ENCODE measurements at regions not wholly inside any gene's neighbourhood (a gene's known extent, or its start where the extent isn't known, plus 50 kb on each side); places are given as distances from the start of the nearest gene placed in this dataset.

DNA sequence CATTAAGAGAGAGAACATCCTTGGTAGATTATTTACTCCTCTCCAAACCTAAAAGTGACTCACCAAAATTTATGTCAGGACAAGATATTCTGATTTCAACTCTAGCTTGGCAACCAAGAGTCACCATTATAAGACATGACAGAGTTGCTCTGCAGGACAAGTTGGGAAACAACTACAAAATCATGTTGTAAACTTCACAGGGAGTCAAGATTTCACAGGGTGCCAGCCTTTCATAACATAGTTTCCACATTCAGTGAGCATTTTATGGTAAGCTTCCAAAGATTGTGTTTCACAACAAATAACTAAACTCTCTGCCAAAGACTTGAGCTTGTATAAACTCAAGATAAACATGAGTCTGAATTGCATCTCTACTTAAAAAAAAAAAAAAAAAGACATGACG is 121.0 kb upstream of the DIAPH2 start:
- no peak overlapping the region for H3K27ac ChIP-seq (ENCODE audit: low read depth in 1 of 3, low read length in 2 of 3)
- DNase-seq (no peak), FAIRE-seq (no peak)
- H3K27me3 ChIP-seq (ENCODE audit: control insufficient read depth in 3 of 3, insufficient read depth in 3 of 3, low read length in 3 of 3) = no peaks in the 10 kb centered on the region
- H3K4me3 ChIP-seq (ENCODE audit: low read depth in 1 of 3, low read length in 3 of 3) = no peak overlapping the region
- no peaks in the 10 kb centered on the region for H3K4me1 ChIP-seq (ENCODE audit: control insufficient read depth in 3 of 3, insufficient read depth in 2 of 3, low read depth in 1 of 3, low read length in 2 of 3)
- no peaks in the 10 kb centered on the region for H3K36me3 ChIP-seq (ENCODE audit: control insufficient read depth in 3 of 3, insufficient read depth in 2 of 3, low read depth in 1 of 3, low read length in 3 of 3)
- 56 to 70% (median 61%) methylated on average over 1 of the region's 1 CpG for WGBS, 3 donors
- no peaks in the 10 kb centered on the region for H3K9me3 ChIP-seq (ENCODE audit: control insufficient read depth in 2 of 2, insufficient read depth in 1 of 2, low read depth in 1 of 2, low read length in 1 of 2)

GRCh38 chrX:96564595-96564994 is 120.0 kb upstream of the DIAPH2 start:
- H3K27ac ChIP-seq (ENCODE audit: low read depth in 1 of 3, low read length in 2 of 3) = no peak overlapping the region
- 61 to 64% (median 64%) methylated on average over 1 of the region's 1 CpG for WGBS, 3 donors
- no peak for FAIRE-seq

GRCh38 chrX:96566878-96567277 is 117.8 kb upstream of the DIAPH2 start:
- Histone ChIP-seq H3K36me3 (ENCODE audit: control insufficient read depth in 3 of 3, insufficient read depth in 2 of 3, low read depth in 1 of 3, low read length in 3 of 3) (no peaks in the 10 kb centered on the region), H3K9me3 (ENCODE audit: control insufficient read depth in 2 of 2, insufficient read depth in 1 of 2, low read depth in 1 of 2, low read length in 1 of 2) (no peaks in the 10 kb centered on the region), H3K4me1 (ENCODE audit: control insufficient read depth in 3 of 3, insufficient read depth in 2 of 3, low read depth in 1 of 3, low read length in 2 of 3) (no peaks in the 10 kb centered on the region), H3K27me3 (ENCODE audit: control insufficient read depth in 3 of 3, insufficient read depth in 3 of 3, low read length in 3 of 3) (no peaks in the 10 kb centered on the region), H3K4me3 (ENCODE audit: low read depth in 1 of 3, low read length in 3 of 3) (no peak overlapping the region), H3K27ac (ENCODE audit: low read depth in 1 of 3, low read length in 2 of 3) (no peak overlapping the region)
- no peak for FAIRE-seq
- DNase-seq = no peak
- 63 to 89% (median 80%) methylated on average over 3 of the region's 3 CpGs for WGBS, 3 donors

More at GRCh38 chrX:96564595-96564994, 120.0 kb upstream of the DIAPH2 start:
- no peak for DNase-seq
- Histone ChIP-seq H3K4me3 (ENCODE audit: low read depth in 1 of 3, low read length in 3 of 3) (no peak overlapping the region), H3K9me3 (ENCODE audit: control insufficient read depth in 2 of 2, insufficient read depth in 1 of 2, low read depth in 1 of 2, low read length in 1 of 2) (no peaks in the 10 kb centered on the region), H3K36me3 (ENCODE audit: control insufficient read depth in 3 of 3, insufficient read depth in 2 of 3, low read depth in 1 of 3, low read length in 3 of 3) (no peaks in the 10 kb centered on the region), H3K4me1 (ENCODE audit: control insufficient read depth in 3 of 3, insufficient read depth in 2 of 3, low read depth in 1 of 3, low read length in 2 of 3) (no peaks in the 10 kb centered on the region), H3K27me3 (ENCODE audit: control insufficient read depth in 3 of 3, insufficient read depth in 3 of 3, low read length in 3 of 3) (no peaks in the 10 kb centered on the region)

- 65 to 83% (median 70%) methylated on average over 3 of the region's 3 CpGs for WGBS, 3 donors
- H3K27me3 ChIP-seq (ENCODE audit: control insufficient read depth in 3 of 3, insufficient read depth in 3 of 3, low read length in 3 of 3) = no peaks in the 10 kb centered on the region
- H3K9me3 ChIP-seq (ENCODE audit: control insufficient read depth in 2 of 2, insufficient read depth in 1 of 2, low read depth in 1 of 2, low read length in 1 of 2) = no peaks in the 10 kb centered on the region
- no peak overlapping the region for H3K4me3 ChIP-seq (ENCODE audit: low read depth in 1 of 3, low read length in 3 of 3)
- H3K27ac ChIP-seq (ENCODE audit: low read depth in 1 of 3, low read length in 2 of 3) = no peak overlapping the region
- no peaks in the 10 kb centered on the region for H3K4me1 ChIP-seq (ENCODE audit: control insufficient read depth in 3 of 3, insufficient read depth in 2 of 3, low read depth in 1 of 3, low read length in 2 of 3)
- no peak for DNase-seq
- FAIRE-seq = no peak
- H3K36me3 ChIP-seq (ENCODE audit: control insufficient read depth in 3 of 3, insufficient read depth in 2 of 3, low read depth in 1 of 3, low read length in 3 of 3) = no peaks in the 10 kb centered on the region
Observed at GRCh38 chrX:96568071-96568470, 116.6 kb upstream of the DIAPH2 start.

GRCh38 chrX:96569034-96569433 is 115.6 kb upstream of the DIAPH2 start:
- H3K27ac ChIP-seq (ENCODE audit: low read depth in 1 of 3, low read length in 2 of 3) = no peak overlapping the region
- no peaks in the 10 kb centered on the region for H3K4me1 ChIP-seq (ENCODE audit: control insufficient read depth in 3 of 3, insufficient read depth in 2 of 3, low read depth in 1 of 3, low read length in 2 of 3)
- FAIRE-seq (no peak), DNase-seq (no peak)
- no peaks in the 10 kb centered on the region for H3K9me3 ChIP-seq (ENCODE audit: control insufficient read depth in 2 of 2, insufficient read depth in 1 of 2, low read depth in 1 of 2, low read length in 1 of 2)
- H3K27me3 ChIP-seq (ENCODE audit: control insufficient read depth in 3 of 3, insufficient read depth in 3 of 3, low read length in 3 of 3) = no peaks in the 10 kb centered on the region
- 24 to 59% (median 41%) methylated on average over 3 of the region's 3 CpGs for WGBS, 3 donors
- H3K4me3 ChIP-seq (ENCODE audit: low read depth in 1 of 3, low read length in 3 of 3) = no peak overlapping the region
- H3K36me3 ChIP-seq (ENCODE audit: control insufficient read depth in 3 of 3, insufficient read depth in 2 of 3, low read depth in 1 of 3, low read length in 3 of 3) = no peaks in the 10 kb centered on the region

GRCh38 chrX:96575011-96575410 is 109.6 kb upstream of the DIAPH2 start:
- Histone ChIP-seq H3K27ac (ENCODE audit: low read depth in 1 of 3, low read length in 2 of 3) (no peak overlapping the region), H3K9me3 (ENCODE audit: control insufficient read depth in 2 of 2, insufficient read depth in 1 of 2, low read depth in 1 of 2, low read length in 1 of 2) (no peaks in the 10 kb centered on the region), H3K36me3 (ENCODE audit: control insufficient read depth in 3 of 3, insufficient read depth in 2 of 3, low read depth in 1 of 3, low read length in 3 of 3) (no peaks in the 10 kb centered on the region), H3K27me3 (ENCODE audit: control insufficient read depth in 3 of 3, insufficient read depth in 3 of 3, low read length in 3 of 3) (no peaks in the 10 kb centered on the region), H3K4me3 (ENCODE audit: low read depth in 1 of 3, low read length in 3 of 3) (no peak overlapping the region), H3K4me1 (ENCODE audit: control insufficient read depth in 3 of 3, insufficient read depth in 2 of 3, low read depth in 1 of 3, low read length in 2 of 3) (no peaks in the 10 kb centered on the region)
- 88 to 100% (median 94%) methylated on average over 1 of the region's 1 CpG for WGBS, 3 donors
- DNase-seq (no peak), FAIRE-seq (no peak)

GRCh38 chrX:96576368-96576767 is 108.3 kb upstream of the DIAPH2 start:
- DNase-seq (no peak), FAIRE-seq (no peak)
- H3K4me3 ChIP-seq (ENCODE audit: low read depth in 1 of 3, low read length in 3 of 3) = no peak overlapping the region
- WGBS, 3 donors = 70 to 93% (median 81%) methylated on average over 2 of the region's 2 CpGs
- no peaks in the 10 kb centered on the region for H3K27me3 ChIP-seq (ENCODE audit: control insufficient read depth in 3 of 3, insufficient read depth in 3 of 3, low read length in 3 of 3)
- H3K9me3 ChIP-seq (ENCODE audit: control insufficient read depth in 2 of 2, insufficient read depth in 1 of 2, low read depth in 1 of 2, low read length in 1 of 2) = no peaks in the 10 kb centered on the region
- H3K27ac ChIP-seq (ENCODE audit: low read depth in 1 of 3, low read length in 2 of 3) = no peak overlapping the region
- H3K4me1 ChIP-seq (ENCODE audit: control insufficient read depth in 3 of 3, insufficient read depth in 2 of 3, low read depth in 1 of 3, low read length in 2 of 3) = no peaks in the 10 kb centered on the region
- H3K36me3 ChIP-seq (ENCODE audit: control insufficient read depth in 3 of 3, insufficient read depth in 2 of 3, low read depth in 1 of 3, low read length in 3 of 3) = no peaks in the 10 kb centered on the region

GRCh38 chrX:96578781-96579180 is 105.9 kb upstream of the DIAPH2 start:
- FAIRE-seq = no peak
- Histone ChIP-seq H3K27me3 (ENCODE audit: control insufficient read depth in 3 of 3, insufficient read depth in 3 of 3, low read length in 3 of 3) (no peaks in the 10 kb centered on the region), H3K36me3 (ENCODE audit: control insufficient read depth in 3 of 3, insufficient read depth in 2 of 3, low read depth in 1 of 3, low read length in 3 of 3) (no peaks in the 10 kb centered on the region), H3K4me3 (ENCODE audit: low read depth in 1 of 3, low read length in 3 of 3) (no peak overlapping the region), H3K9me3 (ENCODE audit: control insufficient read depth in 2 of 2, insufficient read depth in 1 of 2, low read depth in 1 of 2, low read length in 1 of 2) (no peaks in the 10 kb centered on the region), H3K4me1 (ENCODE audit: control insufficient read depth in 3 of 3, insufficient read depth in 2 of 3, low read depth in 1 of 3, low read length in 2 of 3) (no peaks in the 10 kb centered on the region), H3K27ac (ENCODE audit: low read depth in 1 of 3, low read length in 2 of 3) (no peak overlapping the region)
- no peak for DNase-seq

GRCh38 chrX:96579252-96579651 is 105.4 kb upstream of the DIAPH2 start:
- DNase-seq (no peak), FAIRE-seq (no peak)
- Histone ChIP-seq H3K27me3 (ENCODE audit: control insufficient read depth in 3 of 3, insufficient read depth in 3 of 3, low read length in 3 of 3) (no peaks in the 10 kb centered on the region), H3K4me3 (ENCODE audit: low read depth in 1 of 3, low read length in 3 of 3) (no peak overlapping the region), H3K4me1 (ENCODE audit: control insufficient read depth in 3 of 3, insufficient read depth in 2 of 3, low read depth in 1 of 3, low read length in 2 of 3) (no peaks in the 10 kb centered on the region), H3K9me3 (ENCODE audit: control insufficient read depth in 2 of 2, insufficient read depth in 1 of 2, low read depth in 1 of 2, low read length in 1 of 2) (no peaks in the 10 kb centered on the region), H3K27ac (ENCODE audit: low read depth in 1 of 3, low read length in 2 of 3) (no peak overlapping the region), H3K36me3 (ENCODE audit: control insufficient read depth in 3 of 3, insufficient read depth in 2 of 3, low read depth in 1 of 3, low read length in 3 of 3) (no peaks in the 10 kb centered on the region)
